T-helper 1 cell treated with Interleukin-12 subunit alpha and Interleukin-12 subunit beta and Interleukin-4 antibody, amounts not matched to agents 30 ng/mL and 1 ng/mL, for 36 hours (primary cell): ENCODE measurements at regions not wholly inside any gene's neighbourhood (a gene's known extent, or its start where the extent isn't known, plus 50 kb on each side); places are given as distances from the start of the nearest gene placed in this dataset.
"Not testable (repeated sequence)": the region's sequence is repeated elsewhere in the genome, so short reads cannot be mapped to it uniquely, and the experiment has no call there.

ENCODE experiments used
- intact Hi-C: fragments of 100-400 bp; cut with micrococcal nuclease; formaldehyde crosslinking; loops from one replicate; pipeline ENCODE4 v1.15.1; 2024

DNA sequence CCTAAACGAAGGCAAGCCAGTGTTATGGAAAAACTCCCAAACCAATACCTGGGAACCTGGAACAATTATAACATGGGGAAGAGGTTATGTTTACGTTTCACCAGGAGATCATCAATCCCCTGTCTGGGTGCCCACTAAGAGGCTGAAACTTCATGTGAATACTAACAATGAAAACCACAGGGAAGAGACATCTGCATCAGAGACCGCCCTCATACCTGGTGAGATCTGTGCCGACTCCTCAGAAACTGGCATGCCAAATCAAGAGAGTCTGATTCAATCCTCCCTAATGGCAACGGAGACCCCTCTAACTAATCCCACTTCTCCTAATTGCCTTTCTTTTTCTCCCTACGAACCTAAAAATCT, 163.2 kb downstream of the IER5 start:
- intact Hi-C loops: no loop called here

- intact Hi-C loops: not testable (repeated sequence)
These were observed 165.1 kb downstream of the IER5 start for GRCh38 chr1:181253601-181254000.

DNA sequence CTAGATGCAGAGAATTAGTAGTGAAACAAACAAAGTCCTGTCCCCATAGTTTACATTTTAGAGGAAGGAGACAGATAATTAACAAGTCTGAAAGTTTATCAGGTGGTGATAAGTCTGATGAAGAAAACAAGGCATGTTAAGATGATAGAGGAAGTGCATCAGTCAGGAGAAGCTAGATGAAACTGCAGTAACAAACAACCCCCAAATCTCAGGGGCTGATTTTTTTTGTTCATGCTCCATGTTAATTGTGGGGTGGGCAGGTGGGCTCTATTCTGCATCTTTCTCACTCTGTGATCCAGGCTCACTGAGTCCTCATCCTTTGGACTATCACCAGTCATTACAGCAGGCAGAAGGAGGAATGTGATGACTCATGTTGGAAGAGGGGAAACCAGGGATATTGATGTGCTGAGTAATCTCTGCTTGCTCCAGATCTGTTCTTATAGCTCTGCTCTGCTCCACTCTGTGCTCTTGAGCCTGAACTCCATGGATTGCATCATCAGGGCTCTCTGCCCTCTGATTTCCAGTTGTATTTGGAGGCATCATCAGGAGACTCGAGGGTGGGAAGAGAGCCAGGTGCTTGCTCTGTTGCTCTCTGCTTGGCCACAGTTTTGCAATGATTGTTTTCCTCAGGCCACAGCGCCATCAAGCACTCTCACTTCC, 166.9 kb downstream of the IER5 start:
- intact Hi-C loops: no loop called here

DNA sequence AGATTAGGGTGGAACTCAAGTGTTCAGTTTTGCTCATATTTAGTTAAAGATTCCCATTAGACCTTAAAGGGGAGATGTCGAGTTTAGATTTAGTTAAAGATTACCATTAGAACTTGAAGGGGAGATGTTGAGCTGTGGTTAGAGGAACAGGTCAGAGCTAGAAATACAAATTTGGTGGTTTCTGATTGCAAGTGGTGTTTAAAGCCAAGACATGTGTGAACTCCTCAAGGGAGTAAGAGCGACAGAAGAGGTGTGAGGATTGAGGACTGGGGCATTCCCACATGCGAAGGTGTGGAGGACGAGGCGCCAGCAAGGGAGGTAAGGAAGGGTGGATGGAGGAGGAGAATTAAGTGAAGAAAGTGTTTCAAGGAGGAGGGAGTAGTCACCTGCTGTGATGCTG, 168.6 kb downstream of the IER5 start:
- intact Hi-C loops: no loop called here

DNA sequence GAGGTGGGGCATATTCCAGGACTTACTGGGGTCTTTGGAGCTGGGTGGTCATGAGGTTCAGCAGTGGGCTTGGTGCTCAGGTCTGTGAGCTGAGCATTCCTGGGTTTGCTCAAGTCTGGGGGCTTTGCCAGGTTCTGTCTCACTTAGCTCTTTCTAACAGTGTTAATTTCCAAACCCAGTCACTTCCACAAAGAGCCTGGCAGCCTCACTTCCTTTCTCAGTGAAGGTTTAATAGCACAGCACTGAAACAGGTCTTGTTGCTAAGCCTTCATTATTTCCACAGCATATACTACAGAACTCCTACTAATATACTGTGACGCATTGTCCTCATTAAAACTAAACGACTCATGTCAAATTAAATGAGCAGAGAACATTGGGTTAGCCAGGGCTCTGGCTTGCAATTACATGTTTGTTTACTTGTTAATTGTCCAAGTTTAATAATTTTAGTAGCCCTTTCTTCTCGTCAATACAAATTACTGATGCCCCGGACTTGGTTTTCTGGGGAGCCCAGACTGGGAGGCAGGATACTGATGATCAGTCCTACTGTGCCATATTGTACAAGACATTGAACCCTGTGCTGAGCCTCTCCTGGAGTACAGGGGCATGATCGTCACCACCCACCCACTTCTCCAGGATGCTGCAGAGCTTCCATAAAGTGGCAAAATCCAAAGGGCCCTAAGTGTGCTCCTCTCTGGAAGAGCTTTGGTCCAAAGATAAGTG, 170.7 kb downstream of the IER5 start:
- intact Hi-C loops: no loop called here

DNA sequence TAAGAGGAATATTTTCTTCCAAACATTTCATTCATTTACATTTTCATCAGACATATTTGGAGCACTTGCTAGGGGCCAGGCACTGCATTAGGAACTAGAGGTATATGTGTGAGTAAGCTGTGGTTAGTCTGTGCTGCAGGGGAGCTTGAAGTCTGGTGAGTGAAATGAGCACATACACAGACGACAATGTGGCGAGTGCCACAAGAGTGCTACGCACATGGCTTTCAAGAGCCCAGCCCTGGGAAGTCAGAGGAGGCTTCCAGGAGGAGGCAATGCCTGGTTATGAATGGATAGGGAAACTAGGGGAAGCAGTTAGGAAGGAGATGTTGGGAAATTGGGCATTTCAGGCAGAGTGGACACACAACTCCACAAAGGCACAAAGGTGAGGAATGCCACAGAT, 171.8 kb downstream of the IER5 start:
- intact Hi-C loops: no loop called here

- intact Hi-C loops: no loop called here
These were observed 172.5 kb downstream of the IER5 start for GRCh38 chr1:181260994-181261393.

- intact Hi-C loops: no loop called here
These were observed 173.6 kb downstream of the IER5 start for GRCh38 chr1:181262069-181262468.

- intact Hi-C loops: no loop called here
These were observed 174.9 kb downstream of the IER5 start for GRCh38 chr1:181263444-181263843.

- intact Hi-C loops: no loop called here
These were observed 176.3 kb downstream of the IER5 start for GRCh38 chr1:181264821-181265220.

- intact Hi-C loops: no loop called here
These were observed 196.5 kb downstream of the IER5 start for GRCh38 chr1:181284978-181285377.

DNA sequence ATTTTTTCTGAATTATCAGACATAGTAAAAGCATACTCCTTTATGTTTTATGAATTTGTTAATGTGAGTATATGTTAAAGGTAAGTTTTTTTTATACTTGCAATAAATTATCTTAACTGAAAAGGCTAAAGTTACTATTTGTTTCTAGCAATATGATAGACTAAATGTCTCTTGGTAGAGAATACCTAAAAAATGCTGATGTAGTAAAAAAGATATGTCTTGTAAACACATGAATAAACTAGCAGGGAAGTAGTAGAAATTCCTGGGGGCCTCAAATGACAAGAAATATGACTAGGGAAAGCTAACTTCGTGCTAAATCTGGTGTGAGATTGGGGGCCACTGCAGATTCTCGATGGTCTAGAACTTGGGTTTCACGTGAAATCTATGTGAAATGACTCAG, 188.1 kb upstream of the CACNA1E start:
- intact Hi-C loops: no loop called here

DNA sequence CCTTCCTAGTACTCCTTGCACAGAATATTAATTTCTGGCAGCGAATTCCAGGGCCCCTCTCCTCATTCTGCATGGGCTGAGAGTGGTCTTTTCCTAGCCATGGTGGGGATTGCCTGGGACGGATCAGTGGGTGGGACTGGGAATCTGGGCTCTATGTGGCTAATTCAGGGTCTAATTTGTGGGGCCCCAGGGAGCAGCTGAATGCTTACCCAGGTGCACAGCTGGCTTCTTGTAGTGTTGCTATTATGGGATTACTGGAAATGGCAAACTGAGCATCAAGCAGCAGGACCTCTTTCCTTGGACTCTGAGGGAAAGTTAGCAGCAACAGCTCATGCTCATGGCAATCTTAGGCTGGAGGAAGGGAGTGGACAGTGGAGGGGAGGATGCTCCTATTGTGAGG, 187.1 kb upstream of the CACNA1E start:
- intact Hi-C loops: no loop called here

DNA sequence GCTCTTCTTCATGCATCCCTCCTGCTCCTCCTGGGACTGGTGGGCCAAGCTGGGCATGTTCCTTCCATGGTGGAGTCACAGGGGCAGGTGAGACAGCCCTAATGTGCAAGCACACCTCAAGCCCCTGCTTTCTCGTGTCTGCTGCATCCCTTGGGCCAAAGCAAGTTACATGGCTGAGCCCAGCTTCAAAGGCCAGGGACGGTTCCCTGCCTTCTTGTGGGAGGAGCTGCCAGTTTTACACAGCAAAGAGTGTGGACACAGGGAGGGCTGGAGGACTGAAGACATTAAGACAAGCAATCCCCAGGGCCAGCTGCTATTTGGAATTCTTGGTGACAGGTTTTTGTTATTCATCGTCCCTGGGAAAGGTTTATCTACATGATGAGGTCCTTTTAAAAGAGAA, 175.2 kb upstream of the CACNA1E start:
- intact Hi-C loops: no loop called here

GRCh38 chr1:181310560-181310959, 172.8 kb upstream of the CACNA1E start:
- intact Hi-C loops: no loop called here

DNA sequence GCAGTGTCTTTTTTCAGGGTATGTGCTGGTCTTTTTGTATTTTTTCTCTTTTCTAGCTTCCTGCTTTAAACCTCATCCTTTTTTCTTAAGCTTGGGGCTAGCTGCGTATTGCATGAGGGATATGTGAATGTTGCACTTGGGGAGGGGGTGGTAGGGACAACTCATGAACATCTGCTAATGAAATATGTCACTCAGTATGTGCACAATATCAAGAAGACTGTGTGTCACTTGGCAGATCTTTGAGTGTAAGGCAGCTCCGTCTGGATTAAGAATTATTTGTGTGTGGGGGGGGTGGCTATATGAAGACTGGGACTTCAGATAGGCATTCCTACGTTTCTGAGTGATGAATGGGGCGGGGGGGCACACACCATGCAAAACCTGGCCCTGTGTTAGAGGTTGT, 170.4 kb upstream of the CACNA1E start:
- intact Hi-C loops: no loop called here

- intact Hi-C loops: no loop called here
These were observed 169.9 kb upstream of the CACNA1E start for GRCh38 chr1:181313466-181313865.

DNA sequence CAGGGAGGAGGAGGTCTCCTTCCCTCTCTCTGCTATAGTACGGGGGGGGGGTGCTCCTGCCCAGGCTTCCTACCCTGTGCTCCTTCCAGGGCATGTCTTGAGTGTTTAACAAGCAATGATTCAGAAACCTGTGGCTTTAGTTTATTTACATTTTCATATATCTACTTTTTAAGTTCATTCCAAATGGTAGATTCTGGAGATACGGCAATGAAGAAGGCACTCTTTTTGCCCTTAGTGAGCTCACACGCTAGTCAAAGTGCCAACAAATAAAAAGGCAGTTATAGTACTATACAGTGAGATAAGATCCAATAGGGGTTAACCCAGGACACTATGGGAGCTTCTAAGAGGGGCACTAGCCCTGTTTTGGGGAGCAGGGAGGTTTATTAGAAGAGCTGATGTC, 169.3 kb upstream of the CACNA1E start:
- intact Hi-C loops: no loop called here

DNA sequence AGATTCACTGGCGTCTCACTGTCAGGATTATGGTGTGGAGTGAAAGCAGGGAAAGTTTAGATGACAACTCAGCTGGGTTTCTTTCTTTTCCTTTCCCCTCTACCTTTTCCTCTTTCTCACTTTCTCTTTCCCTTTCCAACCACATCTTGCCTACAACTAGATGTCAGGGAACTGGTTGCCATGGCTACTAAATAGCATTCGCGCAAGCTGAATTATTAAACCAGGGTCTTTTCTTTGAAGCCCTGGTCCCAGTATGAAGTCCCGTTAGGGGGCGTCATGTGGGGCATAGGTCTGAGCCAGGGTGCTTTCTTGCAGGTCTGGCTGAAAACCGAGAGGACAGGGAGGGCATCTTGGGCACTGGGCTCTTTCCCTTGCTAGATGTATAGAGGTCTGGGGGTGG, 168.4 kb upstream of the CACNA1E start:
- intact Hi-C loops: loop anchor here (5.0 kb wide), 1 partner anchor 107 kb away; no protein-coding TSS in a partner anchor

- intact Hi-C loops: loop anchor here (5.0 kb wide), 1 partner anchor 105 kb away; no protein-coding TSS in a partner anchor
These were observed 165.9 kb upstream of the CACNA1E start for GRCh38 chr1:181317261-181317930.

GRCh38 chr1:181318022-181318857, 165.1 kb upstream of the CACNA1E start:
- intact Hi-C loops: loop anchor here (5.0 kb wide), 1 partner anchor 104 kb away; no protein-coding TSS in a partner anchor

DNA sequence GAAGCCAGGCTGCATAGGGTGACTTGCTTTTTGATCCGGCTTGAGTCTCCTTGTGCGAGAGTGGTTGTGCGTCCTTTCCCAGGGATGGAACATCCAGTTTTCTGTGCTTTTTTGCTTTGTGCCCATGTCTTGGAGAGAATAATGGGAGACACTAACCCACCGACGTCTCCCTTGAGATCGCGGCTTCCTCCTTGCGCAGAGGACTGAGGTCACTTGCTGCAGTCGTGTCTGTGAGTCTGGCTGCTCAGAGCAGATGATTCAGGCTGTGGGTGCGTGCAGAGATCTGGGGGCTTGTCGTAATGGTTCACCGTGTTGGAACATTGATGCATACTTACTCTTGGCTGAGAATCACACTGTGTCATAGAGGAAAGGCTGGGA, 164.5 kb upstream of the CACNA1E start:
- intact Hi-C loops: loop anchor here (5.0 kb wide), 1 partner anchor 103 kb away; no protein-coding TSS in a partner anchor
